ENCODE measurements at regions not wholly inside any gene's neighbourhood (a gene's known extent, or its start where the extent isn't known, plus 50 kb on each side); places are given as distances from the start of the nearest gene placed in this dataset.

DNA sequence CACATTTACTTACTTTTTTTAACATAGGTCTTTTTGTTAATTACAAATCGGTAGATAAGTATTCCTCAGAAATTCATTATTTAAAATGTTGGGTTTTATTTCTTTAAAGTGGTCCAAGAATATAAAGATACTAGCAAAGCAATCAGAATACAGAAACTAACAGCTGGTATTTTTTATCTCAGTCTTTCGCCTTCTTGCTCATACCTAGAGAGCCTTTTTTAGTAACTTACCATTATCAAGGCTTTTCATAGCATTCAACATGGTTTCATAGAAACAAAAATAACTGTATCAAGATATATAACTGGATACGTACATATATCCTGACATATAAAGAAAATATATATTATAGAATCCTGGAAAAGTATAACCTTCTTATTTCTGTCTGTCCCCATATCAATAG lies 227.8 kb upstream of the MIR17HG start:
- H3K36me3 ChIP-seq (ENCODE audit: control insufficient read depth, insufficient read depth, low read length), result no peaks in the 10 kb centered on the region
- no peak overlapping the region for H3K4me3 ChIP-seq (ENCODE audit: low read depth, low read length)
- no CpG with 5 or more reads among the region's 3 CpGs for WGBS (ENCODE audit: insufficient coverage)
- H3K27ac ChIP-seq (ENCODE audit: low read depth, low read length), result no peak overlapping the region
- no peak for DNase-seq (ENCODE audit: low read depth in 4 of 6, low spot score in 6 of 6)
- no peaks in the 10 kb centered on the region for H3K4me1 ChIP-seq (ENCODE audit: control insufficient read depth, insufficient read depth, low read length)
- H3K9me3 ChIP-seq (ENCODE audit: control insufficient read depth, insufficient read depth, low read length), result no peaks in the 10 kb centered on the region
- no peaks in the 10 kb centered on the region for H3K27me3 ChIP-seq (ENCODE audit: control insufficient read depth, insufficient read depth, low read length)

DNA sequence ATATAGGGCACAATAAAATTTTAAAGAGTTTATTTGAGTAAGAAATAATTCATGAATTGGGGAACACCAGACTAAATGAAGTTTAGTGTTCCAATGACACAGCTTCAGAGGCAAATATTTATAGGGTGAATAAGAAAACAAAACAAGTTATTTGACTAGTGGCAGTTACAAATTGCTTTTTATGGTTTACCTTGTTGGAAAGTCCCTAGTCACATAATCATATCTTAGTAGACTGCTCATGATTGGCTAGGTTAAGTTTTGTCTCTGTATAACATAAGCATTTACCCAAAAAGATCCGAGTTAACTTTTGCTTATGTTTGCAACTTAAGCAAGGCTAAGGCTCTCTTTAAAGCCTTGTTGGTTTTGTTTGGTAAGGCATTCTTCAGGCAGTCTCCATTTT lies 224.7 kb upstream of the MIR17HG start:
- H3K36me3 ChIP-seq (ENCODE audit: control insufficient read depth, insufficient read depth, low read length), result no peaks in the 10 kb centered on the region
- no peaks in the 10 kb centered on the region for H3K27me3 ChIP-seq (ENCODE audit: control insufficient read depth, insufficient read depth, low read length)
- DNase-seq (ENCODE audit: low read depth in 4 of 6, low spot score in 6 of 6), result no peak
- no CpG with 5 or more reads among the region's 1 CpG for WGBS (ENCODE audit: insufficient coverage)
- H3K4me3 ChIP-seq (ENCODE audit: low read depth, low read length), result no peak overlapping the region
- no peaks in the 10 kb centered on the region for H3K4me1 ChIP-seq (ENCODE audit: control insufficient read depth, insufficient read depth, low read length)
- H3K27ac ChIP-seq (ENCODE audit: low read depth, low read length), result no peak overlapping the region
- no peaks in the 10 kb centered on the region for H3K9me3 ChIP-seq (ENCODE audit: control insufficient read depth, insufficient read depth, low read length)

DNA sequence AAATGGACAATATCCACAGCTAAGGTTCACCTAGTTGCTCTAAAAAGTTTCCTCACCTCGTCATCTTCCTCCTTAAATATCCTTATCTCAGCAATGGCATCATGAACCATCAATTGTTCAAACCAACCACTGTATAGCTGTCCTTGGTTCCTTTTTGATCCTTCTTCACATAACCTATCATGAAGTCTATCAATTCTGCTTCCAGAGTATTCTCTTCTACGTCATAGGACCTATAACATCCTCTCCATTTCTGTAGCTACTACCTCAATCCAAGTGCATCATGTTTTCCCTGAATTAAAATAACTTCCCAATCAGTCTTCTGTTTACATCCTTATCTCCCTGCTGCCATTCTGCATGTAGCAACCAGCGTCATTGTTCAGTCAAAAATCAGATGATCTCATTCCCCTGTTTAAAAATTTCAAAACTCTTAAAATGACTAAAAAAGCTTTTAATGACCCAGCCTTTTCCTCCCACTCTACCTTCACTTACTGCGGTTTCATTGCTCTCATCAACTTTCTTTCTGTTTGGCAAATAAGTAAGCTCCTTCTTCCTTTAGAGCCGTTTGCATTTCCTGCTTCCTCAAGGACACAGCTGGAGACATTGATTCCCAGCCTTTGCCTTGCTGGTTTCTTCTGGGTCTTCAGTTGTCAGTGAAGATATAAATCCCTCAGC lies 223.9 kb upstream of the MIR17HG start:
- H3K27ac ChIP-seq (ENCODE audit: low read depth, low read length), result no peak overlapping the region
- no peak overlapping the region for H3K4me3 ChIP-seq (ENCODE audit: low read depth, low read length)
- H3K27me3 ChIP-seq (ENCODE audit: control insufficient read depth, insufficient read depth, low read length), result no peaks in the 10 kb centered on the region
- no peaks in the 10 kb centered on the region for H3K9me3 ChIP-seq (ENCODE audit: control insufficient read depth, insufficient read depth, low read length)
- WGBS (ENCODE audit: insufficient coverage), result 64% methylated on average over 5 of the region's 5 CpGs
- no peaks in the 10 kb centered on the region for H3K4me1 ChIP-seq (ENCODE audit: control insufficient read depth, insufficient read depth, low read length)
- H3K36me3 ChIP-seq (ENCODE audit: control insufficient read depth, insufficient read depth, low read length), result no peaks in the 10 kb centered on the region
- DNase-seq (ENCODE audit: low read depth in 4 of 6, low spot score in 6 of 6), result no peak

DNA sequence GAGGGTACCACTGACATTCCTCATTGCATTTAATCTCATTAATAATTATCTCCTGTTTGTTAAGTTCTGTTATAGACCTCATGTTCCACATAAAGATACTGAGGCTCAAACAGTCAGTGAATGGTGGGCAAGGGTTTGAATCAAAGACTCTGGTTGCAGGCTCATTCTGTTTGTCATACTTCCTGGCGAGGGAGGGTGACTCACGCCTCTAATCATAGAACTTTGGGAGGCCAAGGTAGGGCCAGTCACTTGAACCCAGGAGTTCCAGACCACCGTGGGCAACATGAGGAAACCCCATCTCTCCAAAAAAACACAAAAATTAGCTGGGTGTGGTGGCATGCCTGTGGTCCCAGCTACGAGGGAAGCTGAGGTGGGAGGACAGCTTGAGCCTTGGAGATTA lies 220.7 kb upstream of the MIR17HG start:
- no peak overlapping the region for H3K4me3 ChIP-seq (ENCODE audit: low read depth, low read length)
- no peaks in the 10 kb centered on the region for H3K36me3 ChIP-seq (ENCODE audit: control insufficient read depth, insufficient read depth, low read length)
- WGBS (ENCODE audit: insufficient coverage), result 95% methylated on average over 2 of the region's 4 CpGs
- no peaks in the 10 kb centered on the region for H3K27me3 ChIP-seq (ENCODE audit: control insufficient read depth, insufficient read depth, low read length)
- H3K27ac ChIP-seq (ENCODE audit: low read depth, low read length), result no peak overlapping the region
- no peaks in the 10 kb centered on the region for H3K9me3 ChIP-seq (ENCODE audit: control insufficient read depth, insufficient read depth, low read length)
- no peaks in the 10 kb centered on the region for H3K4me1 ChIP-seq (ENCODE audit: control insufficient read depth, insufficient read depth, low read length)
- no peak for DNase-seq (ENCODE audit: low read depth in 4 of 6, low spot score in 6 of 6)

DNA sequence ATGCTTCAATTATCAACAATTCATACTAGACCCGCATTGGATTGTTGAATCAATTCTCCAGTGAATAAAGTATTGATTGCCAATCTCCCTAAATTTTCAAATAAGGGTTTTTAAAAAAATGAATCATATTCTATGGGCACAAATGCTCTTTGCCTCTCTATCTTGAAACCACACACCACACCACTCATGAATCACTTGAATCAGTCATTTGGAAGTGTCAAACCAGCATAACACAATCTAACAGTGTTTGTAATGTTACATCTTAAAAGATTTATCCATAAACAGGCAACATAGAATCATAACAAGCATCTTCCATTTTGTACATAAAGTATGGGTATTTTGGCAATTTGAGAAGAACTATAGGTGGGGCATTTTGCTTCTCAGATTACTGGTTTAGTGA lies 219.5 kb upstream of the MIR17HG start:
- Histone ChIP-seq H3K9me3 (ENCODE audit: control insufficient read depth, insufficient read depth, low read length) (no peaks in the 10 kb centered on the region), H3K27ac (ENCODE audit: low read depth, low read length) (no peak overlapping the region), H3K4me3 (ENCODE audit: low read depth, low read length) (no peak overlapping the region), H3K36me3 (ENCODE audit: control insufficient read depth, insufficient read depth, low read length) (no peaks in the 10 kb centered on the region), H3K4me1 (ENCODE audit: control insufficient read depth, insufficient read depth, low read length) (no peaks in the 10 kb centered on the region), H3K27me3 (ENCODE audit: control insufficient read depth, insufficient read depth, low read length) (no peaks in the 10 kb centered on the region)
- no peak for DNase-seq (ENCODE audit: low read depth in 4 of 6, low spot score in 6 of 6)
- no CpG with 5 or more reads among the region's 1 CpG for WGBS (ENCODE audit: insufficient coverage)

DNA sequence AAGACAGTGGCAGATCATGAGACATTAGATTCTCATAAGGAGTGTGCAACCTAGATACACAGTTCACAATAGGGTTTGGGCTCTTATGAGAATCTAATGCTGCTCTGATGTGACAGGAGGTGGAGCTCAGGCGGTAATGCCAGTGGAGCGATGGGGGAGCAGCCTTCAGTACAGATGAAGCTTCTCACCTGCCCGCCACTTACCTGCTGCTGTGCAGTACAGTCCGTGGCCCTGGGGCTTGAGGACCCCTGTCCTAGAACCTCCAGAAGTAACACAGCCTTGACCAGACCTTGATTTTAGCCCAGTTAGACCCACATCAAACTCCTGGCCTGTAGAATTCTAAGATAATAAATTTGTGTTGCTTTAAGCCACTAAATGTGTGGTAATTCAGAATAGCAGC lies 215.1 kb upstream of the MIR17HG start:
- H3K4me1 ChIP-seq (ENCODE audit: control insufficient read depth, insufficient read depth, low read length), result no peaks in the 10 kb centered on the region
- no peaks in the 10 kb centered on the region for H3K27me3 ChIP-seq (ENCODE audit: control insufficient read depth, insufficient read depth, low read length)
- no peak overlapping the region for H3K4me3 ChIP-seq (ENCODE audit: low read depth, low read length)
- WGBS (ENCODE audit: insufficient coverage), result 96% methylated on average over 4 of the region's 4 CpGs
- no peaks in the 10 kb centered on the region for H3K9me3 ChIP-seq (ENCODE audit: control insufficient read depth, insufficient read depth, low read length)
- no peak overlapping the region for H3K27ac ChIP-seq (ENCODE audit: low read depth, low read length)
- H3K36me3 ChIP-seq (ENCODE audit: control insufficient read depth, insufficient read depth, low read length), result no peaks in the 10 kb centered on the region
- no peak for DNase-seq (ENCODE audit: low read depth in 4 of 6, low spot score in 6 of 6)

DNA sequence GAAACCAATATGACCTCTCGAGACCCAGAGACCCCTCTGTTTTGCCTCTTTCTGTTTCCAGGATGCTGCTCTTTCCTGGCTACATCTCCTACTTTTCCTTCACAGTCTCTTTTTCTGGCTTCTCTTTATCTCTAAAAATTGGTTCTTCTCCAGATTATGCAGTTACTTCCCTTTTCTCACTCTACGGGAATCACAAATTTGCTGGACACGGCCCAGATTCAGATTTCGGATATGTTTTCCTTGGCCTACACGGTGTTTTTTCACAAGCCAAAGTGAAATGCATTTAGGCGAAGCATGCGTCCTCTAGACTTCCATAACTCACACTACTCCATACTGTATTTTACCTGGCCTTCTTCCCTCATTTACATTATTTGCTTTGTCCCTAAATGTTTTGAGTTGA lies 214.7 kb upstream of the MIR17HG start:
- Histone ChIP-seq H3K9me3 (ENCODE audit: control insufficient read depth, insufficient read depth, low read length) (no peaks in the 10 kb centered on the region), H3K4me3 (ENCODE audit: low read depth, low read length) (no peak overlapping the region), H3K36me3 (ENCODE audit: control insufficient read depth, insufficient read depth, low read length) (no peaks in the 10 kb centered on the region), H3K27ac (ENCODE audit: low read depth, low read length) (no peak overlapping the region), H3K27me3 (ENCODE audit: control insufficient read depth, insufficient read depth, low read length) (no peaks in the 10 kb centered on the region), H3K4me1 (ENCODE audit: control insufficient read depth, insufficient read depth, low read length) (no peaks in the 10 kb centered on the region)
- WGBS (ENCODE audit: insufficient coverage), result 92% methylated on average over 5 of the region's 7 CpGs
- peak in 1 of 6 donors; percentile 79 for DNase-seq (ENCODE audit: low read depth in 4 of 6, low spot score in 6 of 6)

DNA sequence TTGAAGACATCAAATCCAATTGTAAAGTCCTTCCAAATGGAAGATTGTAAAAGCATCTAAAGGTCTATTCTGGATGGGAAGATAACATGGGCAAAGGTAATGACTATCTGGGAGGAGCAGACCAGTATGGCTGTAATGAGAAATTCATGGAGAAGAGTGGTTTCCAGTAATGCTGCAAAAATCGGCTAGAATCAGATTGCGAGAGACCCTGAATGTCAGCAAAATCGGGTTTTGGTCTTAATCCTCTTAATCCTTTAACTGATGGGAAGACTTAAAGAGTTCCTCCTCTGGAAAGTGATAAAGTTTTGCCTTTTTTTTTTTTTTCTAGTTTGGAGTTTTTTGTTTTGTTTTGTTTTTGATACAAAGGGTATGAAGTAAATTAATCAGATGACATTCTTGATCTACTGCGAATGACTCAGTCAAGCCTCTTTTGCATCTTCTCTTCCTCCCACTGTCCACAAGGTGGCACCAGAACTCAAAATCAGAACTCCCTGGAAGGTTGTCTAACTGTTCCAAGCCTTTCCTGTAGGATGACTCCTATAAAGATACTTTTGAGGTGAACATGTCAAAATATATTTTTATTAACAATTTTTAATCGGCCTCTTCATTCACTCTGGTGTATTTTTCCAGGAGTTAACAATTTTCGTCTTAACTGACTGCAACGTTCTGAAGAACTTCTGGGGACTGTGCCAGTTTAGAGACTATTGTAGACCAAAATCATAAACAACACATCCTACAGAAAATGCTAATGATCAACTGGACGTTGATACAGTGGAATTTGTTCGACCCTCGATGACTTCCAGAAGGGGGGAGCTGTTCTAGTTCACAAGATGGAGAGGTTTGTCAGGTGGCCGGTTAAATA lies 213.3 kb upstream of the MIR17HG start:
- no peaks in the 10 kb centered on the region for H3K9me3 ChIP-seq (ENCODE audit: control insufficient read depth, insufficient read depth, low read length)
- no peaks in the 10 kb centered on the region for H3K36me3 ChIP-seq (ENCODE audit: control insufficient read depth, insufficient read depth, low read length)
- WGBS (ENCODE audit: insufficient coverage), result 7% methylated on average over 3 of the region's 11 CpGs
- peak in 3 of 6 donors; percentile 32 to 84 (median 82) for DNase-seq (ENCODE audit: low read depth in 4 of 6, low spot score in 6 of 6)
- no peak overlapping the region for H3K4me3 ChIP-seq (ENCODE audit: low read depth, low read length)
- H3K27ac ChIP-seq (ENCODE audit: low read depth, low read length), result no peak overlapping the region
- no peaks in the 10 kb centered on the region for H3K27me3 ChIP-seq (ENCODE audit: control insufficient read depth, insufficient read depth, low read length)
- no peaks in the 10 kb centered on the region for H3K4me1 ChIP-seq (ENCODE audit: control insufficient read depth, insufficient read depth, low read length)

DNA sequence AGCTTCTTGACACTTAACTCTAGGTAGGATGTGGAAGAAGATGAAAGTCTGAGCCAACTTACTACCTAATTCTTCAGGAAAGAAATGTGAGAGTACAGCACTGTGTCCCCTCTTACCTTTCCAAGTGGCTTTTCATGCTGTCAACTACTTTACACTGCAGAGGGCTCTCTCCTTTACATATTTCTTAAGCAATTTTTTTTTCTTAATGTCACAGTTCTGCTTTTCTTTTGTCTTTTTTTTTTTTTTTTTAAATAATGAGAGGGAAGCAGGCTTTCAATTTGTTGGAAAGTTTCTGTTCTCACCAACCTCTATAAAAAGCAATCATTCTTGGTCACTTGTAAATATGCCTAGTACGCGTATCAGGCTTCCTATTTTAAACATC lies 212.7 kb upstream of the MIR17HG start:
- Histone ChIP-seq H3K36me3 (ENCODE audit: control insufficient read depth, insufficient read depth, low read length) (no peaks in the 10 kb centered on the region), H3K4me3 (ENCODE audit: low read depth, low read length) (no peak overlapping the region), H3K27ac (ENCODE audit: low read depth, low read length) (no peak overlapping the region), H3K9me3 (ENCODE audit: control insufficient read depth, insufficient read depth, low read length) (no peaks in the 10 kb centered on the region), H3K4me1 (ENCODE audit: control insufficient read depth, insufficient read depth, low read length) (no peaks in the 10 kb centered on the region), H3K27me3 (ENCODE audit: control insufficient read depth, insufficient read depth, low read length) (no peaks in the 10 kb centered on the region)
- no peak for DNase-seq (ENCODE audit: low read depth in 4 of 6, low spot score in 6 of 6)
- no CpG with 5 or more reads among the region's 2 CpGs for WGBS (ENCODE audit: insufficient coverage)

DNA sequence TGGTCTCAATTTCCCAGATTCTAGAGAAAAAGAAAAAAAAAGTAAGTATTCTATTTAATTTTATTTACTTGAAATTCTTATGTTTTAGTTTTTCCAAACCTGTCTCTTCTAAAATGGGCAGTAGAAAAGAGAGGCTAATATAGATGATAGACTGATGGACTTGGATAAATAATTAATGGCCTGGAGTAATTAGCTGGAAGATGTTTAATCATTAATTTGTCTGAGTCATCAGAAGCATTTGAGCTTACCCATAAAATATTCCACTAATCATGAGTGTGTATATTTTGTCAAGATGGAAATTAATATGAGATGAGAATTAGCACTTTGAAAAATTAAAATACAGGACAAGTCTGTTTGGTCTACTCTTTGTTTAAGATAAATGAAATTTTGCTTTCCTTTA lies 212.1 kb upstream of the MIR17HG start:
- Histone ChIP-seq H3K27ac (ENCODE audit: low read depth, low read length) (no peak overlapping the region), H3K36me3 (ENCODE audit: control insufficient read depth, insufficient read depth, low read length) (no peaks in the 10 kb centered on the region), H3K9me3 (ENCODE audit: control insufficient read depth, insufficient read depth, low read length) (no peaks in the 10 kb centered on the region), H3K4me1 (ENCODE audit: control insufficient read depth, insufficient read depth, low read length) (no peaks in the 10 kb centered on the region), H3K27me3 (ENCODE audit: control insufficient read depth, insufficient read depth, low read length) (no peaks in the 10 kb centered on the region), H3K4me3 (ENCODE audit: low read depth, low read length) (no peak overlapping the region)
- DNase-seq (ENCODE audit: low read depth in 4 of 6, low spot score in 6 of 6), result no peak

Measured in spinal cord (tissue), 9 donors.